ENCODE measurements at regions not wholly inside any gene's neighbourhood (a gene's known extent, or its start where the extent isn't known, plus 50 kb on each side); places are given as distances from the start of the nearest gene placed in this dataset.

GRCh38 chr4:64121803-64122202 lies 287.4 kb downstream of the TECRL start:
- H3K4me3 ChIP-seq (ENCODE audit: low read length in 3 of 3) = no peak overlapping the region
- no peaks in the 10 kb centered on the region for H3K4me1 ChIP-seq (ENCODE audit: control insufficient read depth in 2 of 3, insufficient read depth in 2 of 3, low read depth in 1 of 3, low read length in 3 of 3)
- intact Hi-C loops (cut with DNase I) = no loop called here
- no peaks in the 10 kb centered on the region for H3K36me3 ChIP-seq (ENCODE audit: control insufficient read depth in 2 of 3, insufficient read depth in 3 of 3, low read length in 3 of 3)
- no peak overlapping the region for H3K27ac ChIP-seq (ENCODE audit: low read depth in 2 of 2, low read length in 2 of 2)
- no peaks in the 10 kb centered on the region for H3K27me3 ChIP-seq (ENCODE audit: control insufficient read depth, insufficient read depth, low read length)
- H3K9ac ChIP-seq (ENCODE audit: low read length in 3 of 3) = no peak overlapping the region
- no peak for TF ChIP-seq CTCF (IDR thresholded peaks at IDR 0.05; ENCODE audit: borderline replicate concordance, extremely low read depth, insufficient read depth)
- H3K9me3 ChIP-seq (ENCODE audit: control insufficient read depth in 2 of 3, insufficient read depth in 1 of 3, low read length in 3 of 3) = no peaks in the 10 kb centered on the region
- DNase-seq (no peak), FAIRE-seq (no peak)

DNA sequence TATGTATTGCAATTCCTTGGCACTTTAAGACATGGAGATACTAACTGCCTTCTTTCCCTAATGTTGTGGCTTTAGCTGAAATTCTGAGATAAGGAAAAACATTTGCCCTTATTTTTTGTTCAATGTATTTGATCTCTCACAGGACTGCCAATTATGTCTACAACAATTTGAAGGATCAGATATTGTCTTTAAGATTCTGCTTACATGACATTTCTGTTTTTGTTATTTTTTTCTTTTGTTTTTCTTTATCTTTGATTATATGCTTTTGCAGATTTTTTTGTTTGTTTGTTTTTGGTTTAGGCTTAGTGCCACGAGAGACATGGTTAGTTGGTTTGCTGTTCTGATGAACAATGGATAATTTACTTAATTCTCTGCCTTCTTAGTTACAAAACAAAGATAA lies 303.3 kb downstream of the TECRL start:
- DNase-seq (no peak), FAIRE-seq (no peak)
- H3K4me3 ChIP-seq (ENCODE audit: low read length in 3 of 3) = no peak overlapping the region
- H3K27me3 ChIP-seq (ENCODE audit: control insufficient read depth, insufficient read depth, low read length) = no peaks in the 10 kb centered on the region
- H3K4me1 ChIP-seq (ENCODE audit: control insufficient read depth in 2 of 3, insufficient read depth in 2 of 3, low read depth in 1 of 3, low read length in 3 of 3) = no peaks in the 10 kb centered on the region
- intact Hi-C loops (cut with DNase I) = no loop called here
- H3K36me3 ChIP-seq (ENCODE audit: control insufficient read depth in 2 of 3, insufficient read depth in 3 of 3, low read length in 3 of 3) = no peaks in the 10 kb centered on the region
- no peak for TF ChIP-seq CTCF (IDR thresholded peaks at IDR 0.05; ENCODE audit: borderline replicate concordance, extremely low read depth, insufficient read depth)
- H3K27ac ChIP-seq (ENCODE audit: low read depth in 2 of 2, low read length in 2 of 2) = no peak overlapping the region
- no peak overlapping the region for H3K9ac ChIP-seq (ENCODE audit: low read length in 3 of 3)
- H3K9me3 ChIP-seq (ENCODE audit: control insufficient read depth in 2 of 3, insufficient read depth in 1 of 3, low read length in 3 of 3) = no peaks in the 10 kb centered on the region

DNA sequence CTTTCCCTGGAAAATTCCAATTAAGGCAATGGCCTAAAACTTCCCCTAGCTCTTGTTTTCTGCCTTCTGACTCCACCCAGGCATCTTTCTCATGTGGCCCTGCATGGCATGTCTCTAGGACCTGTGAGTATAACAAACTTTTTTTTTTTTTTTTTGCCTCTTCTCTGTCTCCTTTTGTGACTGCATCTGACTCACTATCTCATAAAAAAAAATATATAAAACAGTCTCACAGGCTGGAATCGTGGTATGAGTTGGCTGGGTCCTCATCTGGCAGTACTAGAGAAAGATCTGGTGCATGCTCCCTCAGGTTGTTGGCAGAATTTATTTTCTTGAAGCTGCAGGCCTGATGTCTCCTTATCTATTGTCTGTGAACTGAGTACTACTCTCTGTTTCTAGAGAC lies 313.9 kb downstream of the TECRL start:
- Histone ChIP-seq H3K4me3 (ENCODE audit: low read length in 3 of 3) (no peak overlapping the region), H3K9me3 (ENCODE audit: control insufficient read depth in 2 of 3, insufficient read depth in 1 of 3, low read length in 3 of 3) (no peaks in the 10 kb centered on the region), H3K4me1 (ENCODE audit: control insufficient read depth in 2 of 3, insufficient read depth in 2 of 3, low read depth in 1 of 3, low read length in 3 of 3) (no peaks in the 10 kb centered on the region), H3K27me3 (ENCODE audit: control insufficient read depth, insufficient read depth, low read length) (no peaks in the 10 kb centered on the region), H3K27ac (ENCODE audit: low read depth in 2 of 2, low read length in 2 of 2) (no peak overlapping the region), H3K36me3 (ENCODE audit: control insufficient read depth in 2 of 3, insufficient read depth in 3 of 3, low read length in 3 of 3) (no peaks in the 10 kb centered on the region), H3K9ac (ENCODE audit: low read length in 3 of 3) (no peak overlapping the region)
- no peak for TF ChIP-seq CTCF (IDR thresholded peaks at IDR 0.05; ENCODE audit: borderline replicate concordance, extremely low read depth, insufficient read depth)
- DNase-seq (no peak), FAIRE-seq (no peak)
- intact Hi-C loops (cut with DNase I) = no loop called here

DNA sequence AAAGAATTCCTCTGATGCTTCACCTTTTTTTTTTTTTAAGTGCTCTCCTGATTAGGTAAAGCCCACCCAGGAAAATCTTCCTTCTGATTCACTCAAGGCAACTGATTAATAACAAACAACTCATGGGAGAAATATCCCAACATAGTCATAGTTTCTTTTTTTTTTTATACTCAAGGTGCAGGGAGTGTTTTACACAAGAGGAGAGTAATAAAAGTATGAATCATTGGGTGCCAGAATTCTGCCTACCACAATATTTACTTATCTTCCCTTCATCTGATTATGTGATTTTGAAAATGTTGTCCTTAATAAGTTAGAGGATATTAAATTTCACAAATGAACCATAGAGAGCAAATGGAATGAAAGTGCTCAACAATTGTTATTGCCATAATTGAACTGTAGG lies 329.9 kb downstream of the TECRL start:
- Histone ChIP-seq H3K27ac (ENCODE audit: low read depth in 2 of 2, low read length in 2 of 2) (no peak overlapping the region), H3K4me3 (ENCODE audit: low read length in 3 of 3) (no peak overlapping the region), H3K9me3 (ENCODE audit: control insufficient read depth in 2 of 3, insufficient read depth in 1 of 3, low read length in 3 of 3) (no peaks in the 10 kb centered on the region), H3K4me1 (ENCODE audit: control insufficient read depth in 2 of 3, insufficient read depth in 2 of 3, low read depth in 1 of 3, low read length in 3 of 3) (no peaks in the 10 kb centered on the region), H3K36me3 (ENCODE audit: control insufficient read depth in 2 of 3, insufficient read depth in 3 of 3, low read length in 3 of 3) (no peaks in the 10 kb centered on the region), H3K9ac (ENCODE audit: low read length in 3 of 3) (no peak overlapping the region), H3K27me3 (ENCODE audit: control insufficient read depth, insufficient read depth, low read length) (no peaks in the 10 kb centered on the region)
- intact Hi-C loops (cut with DNase I) = no loop called here
- no peak for TF ChIP-seq CTCF (IDR thresholded peaks at IDR 0.05; ENCODE audit: borderline replicate concordance, extremely low read depth, insufficient read depth)
- FAIRE-seq = no peak
- no peak for DNase-seq
